Karpas-422 (cell line): ENCODE measurements at regions not wholly inside any gene's neighbourhood (a gene's known extent, or its start where the extent isn't known, plus 50 kb on each side); places are given as distances from the start of the nearest gene placed in this dataset.

Experiments
- DNase-seq: peaks from one replicate; pipeline ENCODE4 v3.0.0-alpha.2; 2015
- H2AFZ ChIP-seq: fragments of 200-600 bp; sonication (generic); 2 replicates; pipeline ENCODE4 v1.6.1; 2014; ENCODE audit warnings: antibody characterized with exemption, low read length, mixed read lengths
- H3K27ac ChIP-seq: fragments of 200-600 bp; sonication (generic); 2 replicates; pipeline ENCODE4 v1.5.1; 2014; ENCODE audit warnings: mild to moderate bottlenecking, low read length, moderate library complexity
- H3K27me3 ChIP-seq: fragments of 200-600 bp; sonication (generic); 2 replicates; pipeline ENCODE4 v1.6.1; 2014; ENCODE audit warnings: low read length, mixed read lengths
- H3K36me3 ChIP-seq: fragments of 200-600 bp; sonication (generic); 2 replicates; pipeline ENCODE4 v1.6.1; 2014; ENCODE audit warnings: low read length, mixed read lengths; ENCODE audit not compliant: insufficient read depth
- H3K4me1 ChIP-seq: fragments of 200-600 bp; sonication (generic); 2 replicates; pipeline ENCODE4 v1.6.1; 2014; ENCODE audit warnings: mild to moderate bottlenecking, low read length, mixed read lengths
- H3K4me2 ChIP-seq: fragments of 200-600 bp; sonication (generic); 2 replicates; pipeline ENCODE4 v1.6.1; 2014; ENCODE audit warnings: low read length, low read depth, mild to moderate bottlenecking; ENCODE audit not compliant: poor library complexity, severe bottlenecking
- H3K4me3 ChIP-seq: fragments of 200-600 bp; sonication (generic); 2 replicates; pipeline ENCODE4 v1.5.1; 2014; ENCODE audit warnings: mild to moderate bottlenecking, antibody characterized with exemption, low read length, mixed read lengths
- H3K79me2 ChIP-seq: fragments of 200-600 bp; sonication (generic); 2 replicates; pipeline ENCODE4 v1.6.1; 2014; ENCODE audit warnings: mild to moderate bottlenecking, low read length, mixed read lengths
- H3K9ac ChIP-seq: fragments of 200-600 bp; sonication (generic); 2 replicates; pipeline ENCODE4 v1.6.0; 2014; ENCODE audit warnings: low read length
- H3K9me2 ChIP-seq: fragments of 200-600 bp; sonication (generic), shearing (Covaris generic); replicated peaks from 2 replicates; pipeline ENCODE4 v1.6.0; 2014; ENCODE audit warnings: mild to moderate bottlenecking, low read length, moderate library complexity; ENCODE audit not compliant: insufficient read depth
- H3K9me3 ChIP-seq: fragments of 300-700, 200-600 bp; sonication (generic); 2 replicates; pipeline ENCODE4 v1.6.1; 2014; ENCODE audit warnings: low read length, mixed read lengths
- H4K20me1 ChIP-seq: fragments of 200-600 bp; sonication (generic); 2 replicates; pipeline ENCODE4 v1.6.1; 2014; ENCODE audit warnings: mild to moderate bottlenecking, antibody characterized with exemption, low read length, low read depth; ENCODE audit not compliant: insufficient read depth

GRCh38 chr12:25755136-25755970 is 202.3 kb upstream of the LMNTD1 start:
- no peaks in the 10 kb centered on the region for H3K36me3 ChIP-seq
- H3K4me1 ChIP-seq: no peaks in the 10 kb centered on the region
- no peaks in the 10 kb centered on the region for H4K20me1 ChIP-seq

GRCh38 chr12:25755971-25756260 is 202.6 kb upstream of the RASSF8 start:
- Histone ChIP-seq H3K4me1 (no peaks in the 10 kb centered on the region), H4K20me1 (no peaks in the 10 kb centered on the region), H3K9ac (no peak overlapping the region), H3K4me2 (no peak overlapping the region), H3K27ac (no peak overlapping the region), H2AFZ (no peak overlapping the region), H3K9me2 (no peaks in the 10 kb centered on the region), H3K36me3 (no peaks in the 10 kb centered on the region), H3K4me3 (no peak overlapping the region), H3K9me3 (no peaks in the 10 kb centered on the region), H3K27me3 (no peaks in the 10 kb centered on the region), H3K79me2 (no peaks in the 10 kb centered on the region)
- no peak for DNase-seq

More at GRCh38 chr12:25755136-25755970, 202.3 kb upstream of the LMNTD1 start:
- H3K9me2 ChIP-seq: no peaks in the 10 kb centered on the region
- H3K27ac ChIP-seq: no peak overlapping the region
- no peak overlapping the region for H3K9ac ChIP-seq
- no peak overlapping the region for H3K4me3 ChIP-seq
- H3K79me2 ChIP-seq: no peaks in the 10 kb centered on the region
- H3K4me2 ChIP-seq: no peak overlapping the region
- no peaks in the 10 kb centered on the region for H3K9me3 ChIP-seq
- H3K27me3 ChIP-seq: no peaks in the 10 kb centered on the region
- no peak for DNase-seq
- H2AFZ ChIP-seq: no peak overlapping the region

GRCh38 chr12:25757037-25757665 is 201.3 kb upstream of the RASSF8 start:
- no peak for DNase-seq
- H3K4me1 ChIP-seq: no peaks in the 10 kb centered on the region
- H3K27ac ChIP-seq: no peak overlapping the region
- no peak overlapping the region for H3K9ac ChIP-seq
- H3K9me2 ChIP-seq: no peaks in the 10 kb centered on the region
- H3K4me3 ChIP-seq: no peak overlapping the region
- no peaks in the 10 kb centered on the region for H3K27me3 ChIP-seq
- no peaks in the 10 kb centered on the region for H3K9me3 ChIP-seq
- no peaks in the 10 kb centered on the region for H3K79me2 ChIP-seq
- no peak overlapping the region for H3K4me2 ChIP-seq
- no peak overlapping the region for H2AFZ ChIP-seq
- H3K36me3 ChIP-seq: no peaks in the 10 kb centered on the region
- no peaks in the 10 kb centered on the region for H4K20me1 ChIP-seq

GRCh38 chr12:25759752-25760151 is 198.7 kb upstream of the RASSF8 start:
- Histone ChIP-seq H3K9me3 (no peaks in the 10 kb centered on the region), H4K20me1 (no peaks in the 10 kb centered on the region), H2AFZ (no peak overlapping the region), H3K36me3 (no peaks in the 10 kb centered on the region), H3K9me2 (no peaks in the 10 kb centered on the region; the same call in 1 of the 2 replicates), H3K9ac (no peak overlapping the region), H3K4me2 (no peak overlapping the region), H3K27ac (no peak overlapping the region), H3K79me2 (no peaks in the 10 kb centered on the region), H3K4me3 (no peak overlapping the region), H3K27me3 (no peaks in the 10 kb centered on the region; the same call in 1 of the 2 replicates), H3K4me1 (no peaks in the 10 kb centered on the region)
- no peak for DNase-seq

- Histone ChIP-seq H3K9me3 (no peaks in the 10 kb centered on the region), H3K9ac (no peak overlapping the region), H3K36me3 (no peaks in the 10 kb centered on the region), H3K27ac (no peak overlapping the region), H4K20me1 (no peaks in the 10 kb centered on the region), H3K9me2 (no peaks in the 10 kb centered on the region; the same call in 1 of the 2 replicates), H2AFZ (no peak overlapping the region), H3K4me2 (no peak overlapping the region), H3K4me1 (no peaks in the 10 kb centered on the region), H3K27me3 (no peaks in the 10 kb centered on the region; the same call in 1 of the 2 replicates), H3K79me2 (no peaks in the 10 kb centered on the region), H3K4me3 (no peak overlapping the region)
- DNase-seq: no peak
Measured at GRCh38 chr12:25761356-25761755, 197.1 kb upstream of the RASSF8 start.

GRCh38 chr12:25764409-25764808 is 194.1 kb upstream of the RASSF8 start:
- Histone ChIP-seq H3K36me3 (no peaks in the 10 kb centered on the region), H3K27me3 (no peaks in the 10 kb centered on the region; the same call in 1 of the 2 replicates), H3K27ac (no peak overlapping the region), H3K4me3 (no peak overlapping the region), H4K20me1 (no peaks in the 10 kb centered on the region), H3K4me2 (no peak overlapping the region), H3K79me2 (no peaks in the 10 kb centered on the region), H3K9ac (no peak overlapping the region), H3K4me1 (no peaks in the 10 kb centered on the region), H3K9me2 (no peaks in the 10 kb centered on the region; the same call in 1 of the 2 replicates), H3K9me3 (no peaks in the 10 kb centered on the region), H2AFZ (no peak overlapping the region)
- no peak for DNase-seq

- no peaks in the 10 kb centered on the region for H3K4me1 ChIP-seq
- no peaks in the 10 kb centered on the region for H3K79me2 ChIP-seq
- no peak overlapping the region for H3K9ac ChIP-seq
- no peak overlapping the region for H3K4me2 ChIP-seq
- H4K20me1 ChIP-seq: no peaks in the 10 kb centered on the region
- no peaks in the 10 kb centered on the region; the same call in 1 of the 2 replicates for H3K9me2 ChIP-seq
- no peak overlapping the region for H3K4me3 ChIP-seq
- H3K36me3 ChIP-seq: no peaks in the 10 kb centered on the region
- H3K9me3 ChIP-seq: no peaks in the 10 kb centered on the region
- H3K27ac ChIP-seq: no peak overlapping the region
- no peaks in the 10 kb centered on the region; the same call in 1 of the 2 replicates for H3K27me3 ChIP-seq
- no peak overlapping the region for H2AFZ ChIP-seq
- no peak for DNase-seq
Measured at GRCh38 chr12:25764892-25765291, 193.6 kb upstream of the RASSF8 start.

GRCh38 chr12:25767606-25768005 is 190.9 kb upstream of the RASSF8 start:
- DNase-seq: no peak

More at GRCh38 chr12:25767606-25768005, 190.9 kb upstream of the RASSF8 start:
- Histone ChIP-seq H3K27ac (no peak overlapping the region), H3K4me2 (no peak overlapping the region), H2AFZ (no peak overlapping the region), H4K20me1 (no peaks in the 10 kb centered on the region), H3K9me2 (no peaks in the 10 kb centered on the region; the same call in 1 of the 2 replicates), H3K4me1 (no peaks in the 10 kb centered on the region), H3K9me3 (no peaks in the 10 kb centered on the region), H3K27me3 (no peaks in the 10 kb centered on the region), H3K9ac (no peak overlapping the region), H3K36me3 (no peaks in the 10 kb centered on the region), H3K79me2 (no peaks in the 10 kb centered on the region), H3K4me3 (no peak overlapping the region)
